ENCODE measurements at regions not wholly inside any gene's neighbourhood (a gene's known extent, or its start where the extent isn't known, plus 50 kb on each side); places are given as distances from the start of the nearest gene placed in this dataset.

DNA sequence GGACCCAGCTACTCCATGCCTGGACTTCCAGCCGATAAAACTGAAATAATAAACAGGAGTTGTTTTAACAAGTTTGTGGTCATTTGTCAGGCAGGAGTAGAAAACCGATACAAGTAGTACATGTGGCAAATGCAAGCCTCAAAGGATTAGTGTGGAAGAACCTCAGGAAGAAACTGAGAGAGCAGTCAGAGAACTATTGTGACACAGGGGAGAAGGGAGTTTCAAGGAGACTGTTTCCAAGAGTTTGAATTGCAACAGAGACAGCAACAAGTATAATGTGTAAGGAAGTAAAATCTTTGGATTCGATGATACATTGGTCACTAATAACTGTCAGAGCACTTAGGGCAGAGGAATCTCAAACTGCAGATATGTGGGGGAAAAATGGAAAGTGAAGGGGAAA is 450.6 kb upstream of the ARHGEF26 start:
- H3K9me3 ChIP-seq (replicated peaks; ENCODE audit: control insufficient read depth, insufficient read depth, low read length), result no peaks in the 10 kb centered on the region
- TF ChIP-seq, protein P1, sequence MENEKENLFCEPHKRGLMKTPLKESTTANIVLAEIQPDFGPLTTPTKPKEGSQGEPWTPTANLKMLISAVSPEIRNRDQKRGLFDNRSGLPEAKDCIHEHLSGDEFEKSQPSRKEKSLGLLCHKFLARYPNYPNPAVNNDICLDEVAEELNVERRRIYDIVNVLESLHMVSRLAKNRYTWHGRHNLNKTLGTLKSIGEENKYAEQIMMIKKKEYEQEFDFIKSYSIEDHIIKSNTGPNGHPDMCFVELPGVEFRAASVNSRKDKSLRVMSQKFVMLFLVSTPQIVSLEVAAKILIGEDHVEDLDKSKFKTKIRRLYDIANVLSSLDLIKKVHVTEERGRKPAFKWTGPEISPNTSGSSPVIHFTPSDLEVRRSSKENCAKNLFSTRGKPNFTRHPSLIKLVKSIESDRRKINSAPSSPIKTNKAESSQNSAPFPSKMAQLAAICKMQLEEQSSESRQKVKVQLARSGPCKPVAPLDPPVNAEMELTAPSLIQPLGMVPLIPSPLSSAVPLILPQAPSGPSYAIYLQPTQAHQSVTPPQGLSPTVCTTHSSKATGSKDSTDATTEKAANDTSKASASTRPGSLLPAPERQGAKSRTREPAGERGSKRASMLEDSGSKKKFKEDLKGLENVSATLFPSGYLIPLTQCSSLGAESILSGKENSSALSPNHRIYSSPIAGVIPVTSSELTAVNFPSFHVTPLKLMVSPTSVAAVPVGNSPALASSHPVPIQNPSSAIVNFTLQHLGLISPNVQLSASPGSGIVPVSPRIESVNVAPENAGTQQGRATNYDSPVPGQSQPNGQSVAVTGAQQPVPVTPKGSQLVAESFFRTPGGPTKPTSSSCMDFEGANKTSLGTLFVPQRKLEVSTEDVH (IDR thresholded peaks at IDR 0.05; ENCODE audit: low read depth, partially characterized antibody), result no peak
- TF ChIP-seq CBX5 (IDR thresholded peaks at IDR 0.05; ENCODE audit: low read depth) (no peak), TAF1 (IDR thresholded peaks at IDR 0.05; ENCODE audit: borderline replicate concordance, low read depth, low read length) (no peak), MEF2A (IDR thresholded peaks at IDR 0.05; ENCODE audit: insufficient read depth, low read depth, low read length) (no peak)
- no peak overlapping the region for H3K4me2 ChIP-seq (ENCODE audit: control insufficient read depth, insufficient read depth)
- no peak for DNase-seq (ENCODE audit: low read depth, low spot score)
- BruUV-seq (replicated peaks), result no TSS peak
- no peak overlapping the region for H3K4me3 ChIP-seq
- no peaks in the 10 kb centered on the region for H3K27me3 ChIP-seq (replicated peaks in 1 of 2; ENCODE audit: control insufficient read depth in 2 of 2, insufficient read depth in 2 of 2, low read length in 1 of 2)
- ChIA-PET SMC1A (ENCODE audit: uncharacterized antibody, unreplicated experiment) (no interaction called here), RAD21 (ENCODE audit: unreplicated experiment) (no interaction called here), POLR2A (no interaction called here), CTCF (no interaction called here)
- no peaks in the 10 kb centered on the region for H4K20me1 ChIP-seq (ENCODE audit: control insufficient read depth, insufficient read depth)
- no peak overlapping the region for H2AFZ ChIP-seq (ENCODE audit: control insufficient read depth, low read depth, low read length)
- no peak overlapping the region for H3K9ac ChIP-seq (ENCODE audit: control insufficient read depth, insufficient read depth, low read length)
- intact Hi-C loops (cut with micrococcal nuclease; ENCODE audit: unreplicated experiment) (no loop called here), in situ Hi-C loops (cut with MboI) (no loop called here)
- H3K4me1 ChIP-seq (ENCODE audit: control insufficient read depth, insufficient read depth, low read length), result no peaks in the 10 kb centered on the region
- no peaks in the 10 kb centered on the region for H3K79me2 ChIP-seq (ENCODE audit: control insufficient read depth, insufficient read depth, low read length)
- no peaks in the 10 kb centered on the region for H3K36me3 ChIP-seq (ENCODE audit: control insufficient read depth in 2 of 2, insufficient read depth in 2 of 2, low read length in 1 of 2)
- H3K27ac ChIP-seq (ENCODE audit: control insufficient read depth, insufficient read depth), result no peak overlapping the region
- 15% methylated on average over 3 of the region's 3 CpGs for WGBS (ENCODE audit: insufficient coverage, insufficient replicate concordance, low lambda C conversion rate, missing lambda C conversion rate)
- FAIRE-seq, result no peak
- ATAC-seq, result no peak

DNA sequence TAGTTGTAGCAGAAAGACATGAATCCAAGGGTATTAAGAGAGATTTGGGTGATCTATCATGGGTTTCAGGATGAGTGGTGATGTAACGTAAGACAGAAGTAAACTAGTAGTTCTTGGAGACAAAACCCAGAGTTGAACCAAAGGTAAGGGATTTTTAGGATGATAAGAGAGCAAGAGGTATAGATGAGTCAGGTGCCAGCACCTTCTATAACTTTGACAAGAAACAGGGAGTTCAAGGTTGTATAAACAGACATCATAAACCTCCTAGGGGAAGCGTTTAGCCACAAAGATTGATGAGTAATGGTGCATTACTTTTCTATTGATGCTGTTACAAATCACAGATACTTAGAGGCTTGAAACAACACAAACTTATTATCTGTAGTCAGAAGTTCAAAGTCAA is 447.3 kb upstream of the ARHGEF26 start:
- WGBS (ENCODE audit: insufficient coverage, insufficient replicate concordance, low lambda C conversion rate, missing lambda C conversion rate), result 27% methylated on average over 2 of the region's 2 CpGs
- Histone ChIP-seq H3K9me3 (replicated peaks; ENCODE audit: control insufficient read depth, insufficient read depth, low read length) (no peaks in the 10 kb centered on the region), H3K4me1 (ENCODE audit: control insufficient read depth, insufficient read depth, low read length) (no peaks in the 10 kb centered on the region), H3K79me2 (ENCODE audit: control insufficient read depth, insufficient read depth, low read length) (no peaks in the 10 kb centered on the region), H3K9ac (ENCODE audit: control insufficient read depth, insufficient read depth, low read length) (no peak overlapping the region), H2AFZ (ENCODE audit: control insufficient read depth, low read depth, low read length) (no peak overlapping the region), H3K27ac (ENCODE audit: control insufficient read depth, insufficient read depth) (no peak overlapping the region), H3K4me3 (no peak overlapping the region), H4K20me1 (ENCODE audit: control insufficient read depth, insufficient read depth) (no peaks in the 10 kb centered on the region), H3K27me3 (replicated peaks in 1 of 2; ENCODE audit: control insufficient read depth in 2 of 2, insufficient read depth in 2 of 2, low read length in 1 of 2) (no peaks in the 10 kb centered on the region), H3K4me2 (ENCODE audit: control insufficient read depth, insufficient read depth) (no peak overlapping the region), H3K36me3 (ENCODE audit: control insufficient read depth in 2 of 2, insufficient read depth in 2 of 2, low read length in 1 of 2) (no peaks in the 10 kb centered on the region)
- SMC1A ChIA-PET (ENCODE audit: uncharacterized antibody, unreplicated experiment), result no interaction called here
- FAIRE-seq (no peak), ATAC-seq (no peak), DNase-seq (ENCODE audit: low read depth, low spot score) (no peak)
- intact Hi-C loops (cut with micrococcal nuclease; ENCODE audit: unreplicated experiment) (no loop called here), in situ Hi-C loops (cut with MboI) (no loop called here)
- BruUV-seq (replicated peaks), result no TSS peak
- CTCF ChIA-PET, result no interaction called here
- RAD21 ChIA-PET (ENCODE audit: unreplicated experiment), result no interaction called here
- POLR2A ChIA-PET, result no interaction called here
- TF ChIP-seq NRF1 (conservative IDR thresholded peaks at IDR 0.05; ENCODE audit: low read depth, low read length), result no peak
- no peak for TF ChIP-seq SUZ12 (IDR thresholded peaks at IDR 0.05; ENCODE audit: unreplicated experiment)
- TF ChIP-seq, protein P2, sequence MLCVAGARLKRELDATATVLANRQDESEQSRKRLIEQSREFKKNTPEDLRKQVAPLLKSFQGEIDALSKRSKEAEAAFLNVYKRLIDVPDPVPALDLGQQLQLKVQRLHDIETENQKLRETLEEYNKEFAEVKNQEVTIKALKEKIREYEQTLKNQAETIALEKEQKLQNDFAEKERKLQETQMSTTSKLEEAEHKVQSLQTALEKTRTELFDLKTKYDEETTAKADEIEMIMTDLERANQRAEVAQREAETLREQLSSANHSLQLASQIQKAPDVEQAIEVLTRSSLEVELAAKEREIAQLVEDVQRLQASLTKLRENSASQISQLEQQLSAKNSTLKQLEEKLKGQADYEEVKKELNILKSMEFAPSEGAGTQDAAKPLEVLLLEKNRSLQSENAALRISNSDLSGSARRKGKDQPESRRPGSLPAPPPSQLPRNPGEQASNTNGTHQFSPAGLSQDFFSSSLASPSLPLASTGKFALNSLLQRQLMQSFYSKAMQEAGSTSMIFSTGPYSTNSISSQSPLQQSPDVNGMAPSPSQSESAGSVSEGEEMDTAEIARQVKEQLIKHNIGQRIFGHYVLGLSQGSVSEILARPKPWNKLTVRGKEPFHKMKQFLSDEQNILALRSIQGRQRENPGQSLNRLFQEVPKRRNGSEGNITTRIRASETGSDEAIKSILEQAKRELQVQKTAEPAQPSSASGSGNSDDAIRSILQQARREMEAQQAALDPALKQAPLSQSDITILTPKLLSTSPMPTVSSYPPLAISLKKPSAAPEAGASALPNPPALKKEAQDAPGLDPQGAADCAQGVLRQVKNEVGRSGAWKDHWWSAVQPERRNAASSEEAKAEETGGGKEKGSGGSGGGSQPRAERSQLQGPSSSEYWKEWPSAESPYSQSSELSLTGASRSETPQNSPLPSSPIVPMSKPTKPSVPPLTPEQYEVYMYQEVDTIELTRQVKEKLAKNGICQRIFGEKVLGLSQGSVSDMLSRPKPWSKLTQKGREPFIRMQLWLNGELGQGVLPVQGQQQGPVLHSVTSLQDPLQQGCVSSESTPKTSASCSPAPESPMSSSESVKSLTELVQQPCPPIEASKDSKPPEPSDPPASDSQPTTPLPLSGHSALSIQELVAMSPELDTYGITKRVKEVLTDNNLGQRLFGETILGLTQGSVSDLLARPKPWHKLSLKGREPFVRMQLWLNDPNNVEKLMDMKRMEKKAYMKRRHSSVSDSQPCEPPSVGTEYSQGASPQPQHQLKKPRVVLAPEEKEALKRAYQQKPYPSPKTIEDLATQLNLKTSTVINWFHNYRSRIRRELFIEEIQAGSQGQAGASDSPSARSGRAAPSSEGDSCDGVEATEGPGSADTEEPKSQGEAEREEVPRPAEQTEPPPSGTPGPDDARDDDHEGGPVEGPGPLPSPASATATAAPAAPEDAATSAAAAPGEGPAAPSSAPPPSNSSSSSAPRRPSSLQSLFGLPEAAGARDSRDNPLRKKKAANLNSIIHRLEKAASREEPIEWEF (IDR thresholded peaks at IDR 0.05; ENCODE audit: insufficient replicate concordance, low read depth, low read length), result no peak
- no peak for TF ChIP-seq HCFC1 (IDR thresholded peaks at IDR 0.05; ENCODE audit: low read length)
- no peak for TF ChIP-seq KLF5 (IDR thresholded peaks at IDR 0.05; ENCODE audit: partially characterized antibody)

Measured in GM12878 (cell line).